GM12878 (cell line): ENCODE measurements at regions not wholly inside any gene's neighbourhood (a gene's known extent, or its start where the extent isn't known, plus 50 kb on each side); places are given as distances from the start of the nearest gene placed in this dataset.

Source experiments
- ATAC-seq: fragments of 200-7000 bp; cut with Tn5 transposase; 3 replicates; pipeline ENCODE4 v1.9.1; 2020; ENCODE audit warnings: mild to moderate bottlenecking, moderate library complexity
- BruUV-seq: library from RNA; stranded (reverse); fragments of 400-500 nt; replicated peaks from 2 replicates; lab custom pipeline; 2021; lab: Mats Ljungman, UMichigan
- CTCF ChIA-PET: fragments of 300-600 bp; sonication (Branson Sonifier 250); formaldehyde crosslinking; extraction: SDS; loops from one replicate; lab custom pipeline; 2021; ENCODE audit warnings: inconsistent platforms; lab: Yijun Ruan, JAX
- POLR2A ChIA-PET: fragments of 350-600 bp; formaldehyde crosslinking; extraction: SDS; loops from one replicate; lab custom pipeline; 2021; ENCODE audit warnings: inconsistent platforms; lab: Charles Lee
- RAD21 ChIA-PET: fragments of 300-600 bp; sonication (Branson Sonifier 250); formaldehyde crosslinking; loops from one replicate; lab custom pipeline; 2023; ENCODE audit warnings: antibody characterized with exemption; ENCODE audit not compliant: unreplicated experiment; lab: Charles Lee
- SMC1A ChIA-PET: fragments of 300-600 bp; sonication (Branson Sonifier 250); formaldehyde crosslinking; loops from one replicate; lab custom pipeline; 2023; ENCODE audit not compliant: unreplicated experiment, uncharacterized antibody; lab: Charles Lee
- DNase-seq: peaks from one replicate; pipeline ENCODE4 v3.0.0-alpha.2; 2011; ENCODE audit warnings: low read depth, low spot score
- FAIRE-seq: peaks from 3 replicates; lab custom pipeline; 2011; peaks lifted over from hg19 to GRCh38; lab: Jason Lieb, UNC
- H2AFZ ChIP-seq: 2 replicates; pipeline ENCODE4 v1.6.0; 2011; ENCODE audit warnings: low read depth, low read length, control low read depth; ENCODE audit not compliant: control insufficient read depth
- H3K27ac ChIP-seq: 2 replicates; pipeline ENCODE4 v1.5.1; 2011; ENCODE audit warnings: control low read depth; ENCODE audit not compliant: control insufficient read depth, insufficient read depth
- H3K27me3 ChIP-seq, 2 experiments: replicated peaks in 1 of 2; 2 replicates each; pipeline versions ENCODE4 v1.6.0 to v1.6.1; 2011; ENCODE audit warnings: low read length in 1 of 2; ENCODE audit not compliant: control insufficient read depth in 2 of 2, insufficient read depth in 2 of 2
- H3K36me3 ChIP-seq, 2 experiments: 2 replicates each; pipeline ENCODE4 v1.5.1; 2011; ENCODE audit warnings: low read length in 1 of 2; ENCODE audit not compliant: control insufficient read depth in 2 of 2, insufficient read depth in 2 of 2
- H3K4me1 ChIP-seq: 2 replicates; pipeline ENCODE4 v1.6.1; 2011; ENCODE audit warnings: mild to moderate bottlenecking, low read length, moderate library complexity, mixed read lengths; ENCODE audit not compliant: control insufficient read depth, insufficient read depth
- H3K4me2 ChIP-seq: 2 replicates; pipeline ENCODE4 v1.6.0; 2011; ENCODE audit warnings: control low read depth; ENCODE audit not compliant: control insufficient read depth, insufficient read depth
- H3K4me3 ChIP-seq: fragments of 200-600 bp; sonication (generic); 2 replicates; pipeline ENCODE4 v1.5.1; 2016
- H3K79me2 ChIP-seq: 2 replicates; pipeline ENCODE4 v1.6.0; 2011; ENCODE audit warnings: low read length; ENCODE audit not compliant: control insufficient read depth, insufficient read depth
- H3K9ac ChIP-seq: 2 replicates; pipeline ENCODE4 v1.8.0; 2011; ENCODE audit warnings: low read length, control low read depth, mixed read lengths; ENCODE audit not compliant: control insufficient read depth, insufficient read depth
- H3K9me3 ChIP-seq: replicated peaks from 3 replicates; pipeline ENCODE4 v1.5.1; 2011; ENCODE audit warnings: mild to moderate bottlenecking, low read length; ENCODE audit not compliant: control insufficient read depth, insufficient read depth
- H4K20me1 ChIP-seq: 2 replicates; pipeline ENCODE4 v1.6.0; 2011; ENCODE audit not compliant: control insufficient read depth, insufficient read depth
- CHD4 ChIP-seq: fragments of 200-600 bp; sonication (generic); IDR thresholded peaks from 2 replicates; pipeline ENCODE4 v1.6.1; 2016; ENCODE audit warnings: mild to moderate bottlenecking
- GABPA ChIP-seq: IDR thresholded peaks from 2 replicates; pipeline ENCODE4 v1.6.1; 2014; ENCODE audit warnings: antibody characterized with exemption, low read depth, mild to moderate bottlenecking, inconsistent platforms
- JUND ChIP-seq: IDR thresholded peaks from 2 replicates; pipeline ENCODE4 v1.6.1; 2012; ENCODE audit warnings: low read depth, mild to moderate bottlenecking, low read length, improper control_type of control experiment, moderate library complexity
- MTA2 ChIP-seq: fragments of 450-650 bp; IDR thresholded peaks from 2 replicates; pipeline ENCODE4 v1.6.1; 2016; ENCODE audit warnings: low read depth, mild to moderate bottlenecking, moderate library complexity
- TCF12 ChIP-seq: IDR thresholded peaks from 2 replicates; pipeline ENCODE4 v1.6.1; 2011; ENCODE audit warnings: low read depth, mild to moderate bottlenecking, low read length
- WRNIP1 ChIP-seq: IDR thresholded peaks from 2 replicates; pipeline ENCODE4 v1.6.1; 2011; ENCODE audit warnings: low read depth, low read length, improper control_type of control experiment, borderline replicate concordance
- WGBS: methylation state at CpG from one replicate; pipeline ENCODE4 v1.1.6; 2016; ENCODE audit warnings: low lambda C conversion rate; ENCODE audit not compliant: insufficient replicate concordance, insufficient coverage; ENCODE audit errors: missing lambda C conversion rate; 5-methylcytosine and 5-hydroxymethylcytosine counted together
- in situ Hi-C: fragments of 300-500 bp; cut with MboI; formaldehyde crosslinking; loops from 9 replicates; pipeline ENCODE4 v1.14.3; 2018; ENCODE audit warnings: mixed read lengths
- intact Hi-C: fragments of 100-400 bp; cut with micrococcal nuclease; formaldehyde crosslinking; loops from one replicate; pipeline ENCODE4 v1.14.2; 2022; ENCODE audit not compliant: unreplicated experiment
- TF ChIP-seq, protein P1 (sequence below): fragments of 450-650 bp; formaldehyde crosslinking; IDR thresholded peaks from 2 replicates; pipeline ENCODE4 v1.4.0; 2022; ENCODE audit warnings: mild to moderate bottlenecking, moderate library complexity

DNA sequence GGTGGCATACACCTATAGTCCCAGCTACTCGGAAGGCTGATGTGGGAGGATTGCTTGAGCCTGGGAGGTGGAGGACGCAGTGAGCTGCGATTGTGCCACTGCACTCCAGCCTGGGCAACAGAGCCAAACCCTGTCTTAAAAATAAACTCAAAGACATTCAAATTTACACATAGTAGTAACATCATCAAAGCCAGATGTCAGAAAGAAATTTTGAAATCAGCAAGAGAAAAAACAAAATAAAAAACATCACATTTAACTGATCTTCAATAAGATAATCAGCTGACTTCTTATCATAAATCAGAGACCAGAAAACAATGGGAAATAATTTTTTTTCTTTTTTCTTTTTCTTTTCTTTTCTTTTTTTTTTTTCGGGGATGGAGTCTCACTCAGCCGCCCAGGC is 78.9 kb upstream of the ZCCHC13 start:
- FAIRE-seq (no peak), ATAC-seq (no peak), DNase-seq (no peak)
- no peak overlapping the region for H2AFZ ChIP-seq
- H3K4me2 ChIP-seq, result no peak overlapping the region
- H4K20me1 ChIP-seq, result no peaks in the 10 kb centered on the region
- RAD21 ChIA-PET, result no interaction called here
- in situ Hi-C loops, result no loop called here
- no peaks in the 10 kb centered on the region; a peak in 1 of 4 replicates for H3K36me3 ChIP-seq
- TF ChIP-seq WRNIP1 (no peak), JUND (no peak), CHD4 (no peak), GABPA (no peak), MTA2 (no peak), TCF12 (no peak)
- TF ChIP-seq, protein P1, sequence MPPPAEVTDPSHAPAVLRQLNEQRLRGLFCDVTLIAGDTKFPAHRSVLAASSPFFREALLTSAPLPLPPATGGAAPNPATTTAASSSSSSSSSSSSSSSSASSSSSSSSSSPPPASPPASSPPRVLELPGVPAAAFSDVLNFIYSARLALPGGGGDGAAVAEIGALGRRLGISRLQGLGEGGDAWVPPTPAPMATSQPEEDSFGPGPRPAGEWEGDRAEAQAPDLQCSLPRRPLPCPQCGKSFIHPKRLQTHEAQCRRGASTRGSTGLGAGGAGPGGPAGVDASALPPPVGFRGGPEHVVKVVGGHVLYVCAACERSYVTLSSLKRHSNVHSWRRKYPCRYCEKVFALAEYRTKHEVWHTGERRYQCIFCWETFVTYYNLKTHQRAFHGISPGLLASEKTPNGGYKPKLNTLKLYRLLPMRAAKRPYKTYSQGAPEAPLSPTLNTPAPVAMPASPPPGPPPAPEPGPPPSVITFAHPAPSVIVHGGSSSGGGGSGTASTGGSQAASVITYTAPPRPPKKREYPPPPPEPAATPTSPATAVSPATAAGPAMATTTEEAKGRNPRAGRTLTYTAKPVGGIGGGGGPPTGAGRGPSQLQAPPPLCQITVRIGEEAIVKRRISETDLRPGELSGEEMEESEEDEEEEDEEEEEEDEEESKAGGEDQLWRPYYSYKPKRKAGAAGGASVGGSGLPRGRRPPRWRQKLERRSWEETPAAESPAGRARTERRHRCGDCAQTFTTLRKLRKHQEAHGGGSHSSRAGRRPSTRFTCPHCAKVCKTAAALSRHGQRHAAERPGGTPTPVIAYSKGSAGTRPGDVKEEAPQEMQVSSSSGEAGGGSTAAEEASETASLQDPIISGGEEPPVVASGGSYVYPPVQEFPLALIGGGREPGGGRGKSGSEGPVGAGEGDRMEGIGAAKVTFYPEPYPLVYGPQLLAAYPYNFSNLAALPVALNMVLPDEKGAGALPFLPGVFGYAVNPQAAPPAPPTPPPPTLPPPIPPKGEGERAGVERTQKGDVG (CRISPR knock-in tag), result no peak
- TF ChIP-seq, all 136 proteins: peak for 0
- no peaks in the 10 kb centered on the region; the same call in 2 of the 3 replicates for H3K9me3 ChIP-seq
- H3K4me3 ChIP-seq, result no peak overlapping the region
- CTCF ChIA-PET, result no interaction called here
- no peak overlapping the region for H3K9ac ChIP-seq
- H3K79me2 ChIP-seq, result no peaks in the 10 kb centered on the region
- 66% methylated on average over 3 of the region's 5 CpGs for WGBS
- POLR2A ChIA-PET, result interaction anchor here (0.6 kb wide), 1 partner anchor 45 kb away, joined by 3 read pairs; no protein-coding TSS in a partner anchor
- no peaks in the 10 kb centered on the region for H3K4me1 ChIP-seq
- H3K27me3 ChIP-seq, result no peaks in the 10 kb centered on the region
- SMC1A ChIA-PET, result no interaction called here
- no peak overlapping the region for H3K27ac ChIP-seq
- intact Hi-C loops, result no loop called here
- no TSS peak for BruUV-seq
